ENCODE measurements at regions not wholly inside any gene's neighbourhood (a gene's known extent, or its start where the extent isn't known, plus 50 kb on each side); places are given as distances from the start of the nearest gene placed in this dataset.
"Not testable (repeated sequence)": the region's sequence is repeated elsewhere in the genome, so short reads cannot be mapped to it uniquely, and the experiment has no call there.

GRCh38 chr14:53626761-53627160 is 329.9 kb downstream of the BMP4 start:
- no peaks in the 10 kb centered on the region for H3K27me3 ChIP-seq (ENCODE audit: control insufficient read depth, insufficient read depth, low read length)
- H3K9ac ChIP-seq (ENCODE audit: low read length): no peak overlapping the region
- peaks cover 7% of the 10 kb centered on the region for H3K4me1 ChIP-seq (ENCODE audit: control insufficient read depth, insufficient read depth, low read length)
- H3K36me3 ChIP-seq (ENCODE audit: control insufficient read depth, insufficient read depth, low read length): no peaks in the 10 kb centered on the region
- no peak overlapping the region for H3K27ac ChIP-seq (ENCODE audit: low read depth, low read length)
- no peak overlapping the region for H3K4me3 ChIP-seq (ENCODE audit: low read length)

GRCh38 chr14:53622447-53622846 is 334.2 kb downstream of the BMP4 start:
- H3K36me3 ChIP-seq (ENCODE audit: control insufficient read depth, insufficient read depth, low read length): no peaks in the 10 kb centered on the region
- no peaks in the 10 kb centered on the region for H3K27me3 ChIP-seq (ENCODE audit: control insufficient read depth, insufficient read depth, low read length)
- no peak overlapping the region for H3K9ac ChIP-seq (ENCODE audit: low read length)
- H3K27ac ChIP-seq (ENCODE audit: low read depth, low read length): no peak overlapping the region
- H3K4me3 ChIP-seq (ENCODE audit: low read length): no peak overlapping the region
- H3K4me1 ChIP-seq (ENCODE audit: control insufficient read depth, insufficient read depth, low read length): peaks cover 11% of the 10 kb centered on the region

GRCh38 chr14:53621921-53622320 is 334.7 kb downstream of the BMP4 start:
- Histone ChIP-seq H3K27ac (ENCODE audit: low read depth, low read length) (no peak overlapping the region), H3K36me3 (ENCODE audit: control insufficient read depth, insufficient read depth, low read length) (no peaks in the 10 kb centered on the region), H3K4me1 (ENCODE audit: control insufficient read depth, insufficient read depth, low read length) (peaks cover 11% of the 10 kb centered on the region), H3K27me3 (ENCODE audit: control insufficient read depth, insufficient read depth, low read length) (no peaks in the 10 kb centered on the region), H3K9ac (ENCODE audit: low read length) (no peak overlapping the region), H3K4me3 (ENCODE audit: low read length) (no peak overlapping the region)

GRCh38 chr14:53621433-53621832 is 335.2 kb downstream of the BMP4 start:
- peaks cover 11% of the 10 kb centered on the region for H3K4me1 ChIP-seq (ENCODE audit: control insufficient read depth, insufficient read depth, low read length)
- no peaks in the 10 kb centered on the region for H3K27me3 ChIP-seq (ENCODE audit: control insufficient read depth, insufficient read depth, low read length)
- H3K4me3 ChIP-seq (ENCODE audit: low read length): no peak overlapping the region
- no peak overlapping the region for H3K9ac ChIP-seq (ENCODE audit: low read length)
- no peaks in the 10 kb centered on the region for H3K36me3 ChIP-seq (ENCODE audit: control insufficient read depth, insufficient read depth, low read length)
- H3K27ac ChIP-seq (ENCODE audit: low read depth, low read length): no peak overlapping the region

- Histone ChIP-seq H3K9ac (ENCODE audit: low read length) (no peak overlapping the region), H3K4me3 (ENCODE audit: low read length) (no peak overlapping the region), H3K27me3 (ENCODE audit: control insufficient read depth, insufficient read depth, low read length) (no peaks in the 10 kb centered on the region), H3K27ac (ENCODE audit: low read depth, low read length) (no peak overlapping the region), H3K4me1 (ENCODE audit: control insufficient read depth, insufficient read depth, low read length) (peaks cover 11% of the 10 kb centered on the region), H3K36me3 (ENCODE audit: control insufficient read depth, insufficient read depth, low read length) (no peaks in the 10 kb centered on the region)
These were observed 335.7 kb downstream of the BMP4 start for GRCh38 chr14:53620890-53621289.

- Histone ChIP-seq H3K4me1 (ENCODE audit: control insufficient read depth, insufficient read depth, low read length) (peaks cover 11% of the 10 kb centered on the region), H3K4me3 (ENCODE audit: low read length) (no peak overlapping the region), H3K27ac (ENCODE audit: low read depth, low read length) (no peak overlapping the region), H3K27me3 (ENCODE audit: control insufficient read depth, insufficient read depth, low read length) (no peaks in the 10 kb centered on the region), H3K36me3 (ENCODE audit: control insufficient read depth, insufficient read depth, low read length) (no peaks in the 10 kb centered on the region), H3K9ac (ENCODE audit: low read length) (no peak overlapping the region)
These were observed 336.3 kb downstream of the BMP4 start for GRCh38 chr14:53620317-53620716.

GRCh38 chr14:53619691-53620231 is 336.9 kb downstream of the BMP4 start:
- Histone ChIP-seq H3K4me1 (ENCODE audit: control insufficient read depth, insufficient read depth, low read length) (peaks cover 11% of the 10 kb centered on the region), H3K36me3 (ENCODE audit: control insufficient read depth, insufficient read depth, low read length) (no peaks in the 10 kb centered on the region), H3K9ac (ENCODE audit: low read length) (no peak overlapping the region), H3K4me3 (ENCODE audit: low read length) (no peak overlapping the region), H3K27ac (ENCODE audit: low read depth, low read length) (no peak overlapping the region), H3K27me3 (ENCODE audit: control insufficient read depth, insufficient read depth, low read length) (no peaks in the 10 kb centered on the region)

GRCh38 chr14:53616536-53616935 is 340.1 kb downstream of the BMP4 start:
- not testable (repeated sequence) for H3K27ac ChIP-seq (ENCODE audit: low read depth, low read length); H3K9ac ChIP-seq (ENCODE audit: low read length); H3K4me1 ChIP-seq (ENCODE audit: control insufficient read depth, insufficient read depth, low read length); H3K36me3 ChIP-seq (ENCODE audit: control insufficient read depth, insufficient read depth, low read length); H3K27me3 ChIP-seq (ENCODE audit: control insufficient read depth, insufficient read depth, low read length); H3K4me3 ChIP-seq (ENCODE audit: low read length)

- Histone ChIP-seq H3K4me1 (ENCODE audit: control insufficient read depth, insufficient read depth, low read length) (peaks cover under 1% of the 10 kb centered on the region), H3K4me3 (ENCODE audit: low read length) (no peak overlapping the region), H3K9ac (ENCODE audit: low read length) (no peak overlapping the region), H3K27me3 (ENCODE audit: control insufficient read depth, insufficient read depth, low read length) (no peaks in the 10 kb centered on the region), H3K27ac (ENCODE audit: low read depth, low read length) (no peak overlapping the region), H3K36me3 (ENCODE audit: control insufficient read depth, insufficient read depth, low read length) (no peaks in the 10 kb centered on the region)
These were observed 341.4 kb downstream of the BMP4 start for GRCh38 chr14:53615252-53615651.

GRCh38 chr14:53613404-53614253 is 343.0 kb downstream of the BMP4 start:
- Histone ChIP-seq H3K4me3 (ENCODE audit: low read length) (no peak overlapping the region), H3K9ac (ENCODE audit: low read length) (no peak overlapping the region), H3K27ac (ENCODE audit: low read depth, low read length) (no peak overlapping the region)

GRCh38 chr14:53610947-53611346 is 345.7 kb downstream of the BMP4 start:
- H3K27me3 ChIP-seq (ENCODE audit: control insufficient read depth, insufficient read depth, low read length): no peaks in the 10 kb centered on the region
- no peak overlapping the region for H3K4me3 ChIP-seq (ENCODE audit: low read length)
- H3K36me3 ChIP-seq (ENCODE audit: control insufficient read depth, insufficient read depth, low read length): no peaks in the 10 kb centered on the region
- no peak overlapping the region for H3K27ac ChIP-seq (ENCODE audit: low read depth, low read length)
- no peaks in the 10 kb centered on the region for H3K4me1 ChIP-seq (ENCODE audit: control insufficient read depth, insufficient read depth, low read length)
- H3K9ac ChIP-seq (ENCODE audit: low read length): no peak overlapping the region

More at GRCh38 chr14:53613404-53614253, 343.0 kb downstream of the BMP4 start:
- Histone ChIP-seq H3K27me3 (ENCODE audit: control insufficient read depth, insufficient read depth, low read length) (no peaks in the 10 kb centered on the region), H3K36me3 (ENCODE audit: control insufficient read depth, insufficient read depth, low read length) (no peaks in the 10 kb centered on the region), H3K4me1 (ENCODE audit: control insufficient read depth, insufficient read depth, low read length) (no peaks in the 10 kb centered on the region)

GRCh38 chr14:53609009-53609408 is 347.6 kb downstream of the BMP4 start:
- H3K27me3 ChIP-seq (ENCODE audit: control insufficient read depth, insufficient read depth, low read length): no peaks in the 10 kb centered on the region
- H3K9ac ChIP-seq (ENCODE audit: low read length): no peak overlapping the region
- no peak overlapping the region for H3K27ac ChIP-seq (ENCODE audit: low read depth, low read length)
- H3K4me3 ChIP-seq (ENCODE audit: low read length): no peak overlapping the region
- no peaks in the 10 kb centered on the region for H3K4me1 ChIP-seq (ENCODE audit: control insufficient read depth, insufficient read depth, low read length)
- no peaks in the 10 kb centered on the region for H3K36me3 ChIP-seq (ENCODE audit: control insufficient read depth, insufficient read depth, low read length)

- Histone ChIP-seq H3K4me3 (ENCODE audit: low read length) (no peak overlapping the region), H3K27me3 (ENCODE audit: control insufficient read depth, insufficient read depth, low read length) (no peaks in the 10 kb centered on the region), H3K4me1 (ENCODE audit: control insufficient read depth, insufficient read depth, low read length) (no peaks in the 10 kb centered on the region), H3K36me3 (ENCODE audit: control insufficient read depth, insufficient read depth, low read length) (no peaks in the 10 kb centered on the region), H3K9ac (ENCODE audit: low read length) (no peak overlapping the region), H3K27ac (ENCODE audit: low read depth, low read length) (no peak overlapping the region)
These were observed 348.3 kb downstream of the BMP4 start for GRCh38 chr14:53608369-53608768.

Data from rectal smooth muscle tissue (tissue), 1 donor.